ENCODE measurements at regions not wholly inside any gene's neighbourhood (a gene's known extent, or its start where the extent isn't known, plus 50 kb on each side); places are given as distances from the start of the nearest gene placed in this dataset.

DNA sequence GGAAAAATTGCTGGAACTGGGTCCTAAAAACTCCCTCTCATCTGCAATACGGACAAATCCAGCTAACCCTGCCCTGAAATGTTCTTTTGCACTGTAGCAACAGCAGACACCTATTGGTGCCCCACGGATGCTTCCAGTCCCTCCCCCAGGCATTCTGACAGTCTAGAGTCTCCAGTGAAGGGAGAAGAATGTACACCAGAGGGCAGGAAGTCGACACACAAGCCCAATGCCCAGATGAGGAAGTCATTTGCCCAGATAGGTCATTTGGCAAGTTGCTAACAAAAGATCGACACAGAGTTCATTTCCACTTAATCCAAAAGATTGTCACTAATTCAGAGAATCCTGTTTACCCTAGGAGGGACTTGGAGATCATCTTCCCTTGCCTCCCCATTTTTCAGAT is 293.0 kb upstream of the PRDM1 start:
- Mint-ChIP-seq H3K4me1 (peaks cover 2% of the 10 kb centered on the region), H3K27me3 (ENCODE audit: low read depth) (peaks cover 3% of the 10 kb centered on the region), H3K27ac (no peak overlapping the region), H3K36me3 (no peaks in the 10 kb centered on the region), H3K4me3 (no peak overlapping the region), H3K9me3 (no peaks in the 10 kb centered on the region)
- no peak for DNase-seq (ENCODE audit: low spot score in 2 of 2, unreplicated experiment in 2 of 2)
- TF ChIP-seq, protein P1, sequence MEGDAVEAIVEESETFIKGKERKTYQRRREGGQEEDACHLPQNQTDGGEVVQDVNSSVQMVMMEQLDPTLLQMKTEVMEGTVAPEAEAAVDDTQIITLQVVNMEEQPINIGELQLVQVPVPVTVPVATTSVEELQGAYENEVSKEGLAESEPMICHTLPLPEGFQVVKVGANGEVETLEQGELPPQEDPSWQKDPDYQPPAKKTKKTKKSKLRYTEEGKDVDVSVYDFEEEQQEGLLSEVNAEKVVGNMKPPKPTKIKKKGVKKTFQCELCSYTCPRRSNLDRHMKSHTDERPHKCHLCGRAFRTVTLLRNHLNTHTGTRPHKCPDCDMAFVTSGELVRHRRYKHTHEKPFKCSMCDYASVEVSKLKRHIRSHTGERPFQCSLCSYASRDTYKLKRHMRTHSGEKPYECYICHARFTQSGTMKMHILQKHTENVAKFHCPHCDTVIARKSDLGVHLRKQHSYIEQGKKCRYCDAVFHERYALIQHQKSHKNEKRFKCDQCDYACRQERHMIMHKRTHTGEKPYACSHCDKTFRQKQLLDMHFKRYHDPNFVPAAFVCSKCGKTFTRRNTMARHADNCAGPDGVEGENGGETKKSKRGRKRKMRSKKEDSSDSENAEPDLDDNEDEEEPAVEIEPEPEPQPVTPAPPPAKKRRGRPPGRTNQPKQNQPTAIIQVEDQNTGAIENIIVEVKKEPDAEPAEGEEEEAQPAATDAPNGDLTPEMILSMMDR (IDR thresholded peaks at IDR 0.05; ENCODE audit: unreplicated experiment) = no peak

DNA sequence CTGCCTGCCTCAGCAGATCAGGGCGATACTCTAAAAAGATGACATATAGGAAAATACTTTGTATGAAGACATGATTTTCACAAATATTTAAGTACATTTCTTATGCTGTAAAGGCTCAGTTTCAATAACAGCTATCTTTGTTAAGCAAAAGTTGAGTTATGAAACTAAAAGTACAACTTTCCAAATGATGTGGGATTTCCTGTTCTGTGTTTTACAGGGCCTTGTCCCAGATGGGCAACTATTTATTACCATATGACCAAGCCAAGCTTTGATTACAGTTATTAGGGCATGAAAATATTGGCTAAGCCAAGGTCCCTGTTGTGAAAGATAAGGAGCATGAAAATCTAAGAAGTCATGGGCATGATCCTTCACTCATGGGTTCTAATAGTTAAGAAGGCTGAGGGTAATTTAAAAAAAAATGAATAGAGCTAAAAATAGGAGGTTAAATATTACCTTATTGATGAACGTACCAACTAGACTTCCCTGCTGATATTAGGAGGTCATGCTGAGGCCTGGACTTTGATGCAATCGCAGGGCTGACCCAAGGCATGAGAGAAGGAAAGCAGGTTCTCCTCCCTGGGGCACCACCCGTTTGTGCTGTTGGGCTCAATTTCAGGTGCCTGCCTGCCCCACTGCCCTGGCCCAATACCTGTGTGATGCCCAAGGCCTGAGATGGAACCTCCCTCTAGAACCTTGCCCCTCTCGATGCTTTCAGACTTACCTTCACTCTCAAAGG is 294.4 kb upstream of the PRDM1 start:
- H3K27ac Mint-ChIP-seq = no peak overlapping the region
- no peak overlapping the region for H3K4me3 Mint-ChIP-seq
- H3K27me3 Mint-ChIP-seq (ENCODE audit: low read depth) = peaks cover 3% of the 10 kb centered on the region
- H3K9me3 Mint-ChIP-seq = no peaks in the 10 kb centered on the region
- peaks cover 2% of the 10 kb centered on the region for H3K4me1 Mint-ChIP-seq
- DNase-seq (ENCODE audit: low spot score in 2 of 2, unreplicated experiment in 2 of 2) = no peak
- H3K36me3 Mint-ChIP-seq = no peaks in the 10 kb centered on the region
- TF ChIP-seq, protein P1 (IDR thresholded peaks at IDR 0.05; ENCODE audit: unreplicated experiment) = no peak

DNA sequence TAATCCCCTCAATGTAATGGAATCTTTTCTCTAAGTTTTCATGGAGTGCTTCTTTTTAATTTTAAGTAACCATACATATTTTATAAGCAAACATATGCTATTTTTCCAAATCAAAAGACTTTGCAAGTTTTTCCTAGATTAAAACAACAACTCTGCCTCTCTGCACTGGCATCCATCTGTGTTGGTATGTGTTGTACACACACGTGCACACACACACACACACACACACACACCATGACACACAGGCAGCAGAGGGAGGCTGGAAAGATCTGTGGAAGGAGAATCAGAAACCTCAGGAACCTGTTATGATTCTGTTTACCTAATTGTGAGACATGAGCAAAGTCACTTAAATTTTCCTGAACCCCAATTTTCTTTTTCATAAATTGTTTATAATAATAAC is 295.0 kb upstream of the PRDM1 start:
- H3K27ac Mint-ChIP-seq = no peak overlapping the region
- TF ChIP-seq, protein P1 (IDR thresholded peaks at IDR 0.05; ENCODE audit: unreplicated experiment) = no peak
- no peaks in the 10 kb centered on the region for H3K36me3 Mint-ChIP-seq
- H3K4me3 Mint-ChIP-seq = no peak overlapping the region
- H3K9me3 Mint-ChIP-seq = no peaks in the 10 kb centered on the region
- peaks cover 2% of the 10 kb centered on the region for H3K4me1 Mint-ChIP-seq
- peaks cover 3% of the 10 kb centered on the region for H3K27me3 Mint-ChIP-seq (ENCODE audit: low read depth)
- DNase-seq (ENCODE audit: low spot score in 2 of 2, unreplicated experiment in 2 of 2) = no peak

DNA sequence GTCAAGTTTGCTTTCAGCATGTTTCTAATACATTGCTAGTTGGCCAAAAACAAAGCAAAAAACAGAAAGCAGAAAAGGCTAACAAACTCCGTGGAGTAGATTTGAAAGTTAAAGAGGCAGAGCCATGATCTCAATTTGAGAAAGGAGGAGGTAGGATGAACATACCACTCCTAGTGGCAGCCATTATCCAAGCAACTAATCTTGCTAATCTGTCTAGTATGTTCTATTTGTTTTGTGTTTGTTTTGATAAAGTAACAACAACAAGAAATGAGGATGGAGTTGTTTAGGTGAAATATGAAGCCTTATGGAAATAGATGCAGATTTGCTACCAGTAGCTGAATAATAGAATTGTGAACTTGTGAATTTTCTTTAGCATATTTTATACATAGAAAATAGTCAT is 295.5 kb upstream of the PRDM1 start:
- no peak for DNase-seq (ENCODE audit: low spot score in 2 of 2, unreplicated experiment in 2 of 2)
- no peaks in the 10 kb centered on the region for H3K9me3 Mint-ChIP-seq
- peaks cover 2% of the 10 kb centered on the region for H3K4me1 Mint-ChIP-seq
- no peak overlapping the region for H3K4me3 Mint-ChIP-seq
- H3K27ac Mint-ChIP-seq = no peak overlapping the region
- TF ChIP-seq, protein P1 (IDR thresholded peaks at IDR 0.05; ENCODE audit: unreplicated experiment) = no peak
- H3K36me3 Mint-ChIP-seq = no peaks in the 10 kb centered on the region
- peaks cover 1% of the 10 kb centered on the region for H3K27me3 Mint-ChIP-seq (ENCODE audit: low read depth)

DNA sequence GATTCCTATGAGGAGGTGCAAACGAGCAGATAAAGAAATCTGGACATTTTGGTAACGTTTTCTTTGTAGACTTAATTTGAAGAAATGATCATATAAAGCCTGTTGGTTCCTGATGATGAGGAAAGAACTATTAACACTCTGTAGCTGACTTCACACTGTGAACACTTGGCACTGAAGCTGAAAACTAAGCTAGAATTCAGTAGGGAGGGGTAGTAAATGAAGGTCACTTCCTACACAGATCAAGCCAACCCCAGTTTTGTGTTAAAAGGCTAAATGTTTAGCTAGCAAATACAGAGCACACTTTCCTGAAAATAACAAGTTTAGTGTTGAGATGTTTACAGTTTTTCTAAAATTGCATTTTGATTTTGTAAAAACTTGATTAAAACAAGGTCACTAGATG is 296.2 kb upstream of the PRDM1 start:
- H3K4me3 Mint-ChIP-seq = no peak overlapping the region
- TF ChIP-seq, protein P1 (IDR thresholded peaks at IDR 0.05; ENCODE audit: unreplicated experiment) = no peak
- DNase-seq (ENCODE audit: low spot score in 2 of 2, unreplicated experiment in 2 of 2) = no peak

More for the DNA sequence above, 296.2 kb upstream of the PRDM1 start:
- Mint-ChIP-seq H3K27me3 (ENCODE audit: low read depth) (peaks cover 3% of the 10 kb centered on the region), H3K4me1 (peaks cover 2% of the 10 kb centered on the region), H3K36me3 (no peaks in the 10 kb centered on the region), H3K27ac (no peak overlapping the region), H3K9me3 (no peaks in the 10 kb centered on the region)
